ENCODE measurements at regions not wholly inside any gene's neighbourhood (a gene's known extent, or its start where the extent isn't known, plus 50 kb on each side); places are given as distances from the start of the nearest gene placed in this dataset.

- no peak for DNase-seq (ENCODE audit: low read depth, low spot score)
Observed at GRCh38 chr2:47265158-47265557, 88.8 kb upstream of the CALM2 start.

GRCh38 chr2:47264686-47265085 is 88.4 kb upstream of the CALM2 start:
- DNase-seq (ENCODE audit: low read depth, low spot score) = no peak

- no peak for DNase-seq (ENCODE audit: low read depth, low spot score)
Observed at GRCh38 chr2:47264143-47264542, 87.8 kb upstream of the CALM2 start.

- no peak for DNase-seq (ENCODE audit: low read depth, low spot score)
Observed at GRCh38 chr2:47262657-47263056, 86.3 kb upstream of the CALM2 start.

- no peak for DNase-seq (ENCODE audit: low read depth, low spot score)
Observed at GRCh38 chr2:47260971-47261370, 84.7 kb upstream of the CALM2 start.

GRCh38 chr2:47259829-47260228 is 83.5 kb upstream of the CALM2 start:
- no peak for DNase-seq (ENCODE audit: low read depth, low spot score)

- DNase-seq (ENCODE audit: low read depth, low spot score) = no peak
Observed at GRCh38 chr2:47257946-47258348, 81.6 kb upstream of the CALM2 start.

- DNase-seq (ENCODE audit: low read depth, low spot score) = no peak
Observed at GRCh38 chr2:47256416-47257087, 80.2 kb upstream of the CALM2 start.

GRCh38 chr2:47255794-47256193 is 79.5 kb upstream of the CALM2 start:
- DNase-seq (ENCODE audit: low read depth, low spot score) = no peak

GRCh38 chr2:47254464-47254863 is 78.2 kb upstream of the CALM2 start:
- no peak for DNase-seq (ENCODE audit: low read depth, low spot score)

GRCh38 chr2:47253447-47253846 is 77.1 kb upstream of the CALM2 start:
- DNase-seq (ENCODE audit: low read depth, low spot score) = no peak

- DNase-seq (ENCODE audit: low read depth, low spot score) = no peak
Observed at GRCh38 chr2:47251404-47251675, 75.0 kb upstream of the CALM2 start.

- no peak for DNase-seq (ENCODE audit: low read depth, low spot score)
Observed at GRCh38 chr2:47250586-47251403, 74.5 kb upstream of the CALM2 start.

- DNase-seq (ENCODE audit: low read depth, low spot score) = no peak
Observed at GRCh38 chr2:47249931-47250330, 73.6 kb upstream of the CALM2 start.

- DNase-seq (ENCODE audit: low read depth, low spot score) = no peak
Observed at GRCh38 chr2:47249157-47249900, 73.0 kb upstream of the CALM2 start.

GRCh38 chr2:47243596-47244323 is 67.4 kb upstream of the CALM2 start:
- DNase-seq (ENCODE audit: low read depth, low spot score) = no peak

- no peak for DNase-seq (ENCODE audit: low read depth, low spot score)
Observed at GRCh38 chr2:47241715-47242114, 65.4 kb upstream of the CALM2 start.

GRCh38 chr2:47239119-47239969 is 63.0 kb upstream of the CALM2 start:
- no peak for DNase-seq (ENCODE audit: low read depth, low spot score)

GRCh38 chr2:47238638-47239037 is 62.3 kb upstream of the CALM2 start:
- no peak for DNase-seq (ENCODE audit: low read depth, low spot score)

GRCh38 chr2:47237375-47238334 is 61.3 kb upstream of the CALM2 start:
- DNase-seq (ENCODE audit: low read depth, low spot score) = peak; percentile 15

All from pulmonary artery endothelial cell (primary cell).